ENCODE measurements at regions not wholly inside any gene's neighbourhood (a gene's known extent, or its start where the extent isn't known, plus 50 kb on each side); places are given as distances from the start of the nearest gene placed in this dataset.

- TF ChIP-seq, protein P1, sequence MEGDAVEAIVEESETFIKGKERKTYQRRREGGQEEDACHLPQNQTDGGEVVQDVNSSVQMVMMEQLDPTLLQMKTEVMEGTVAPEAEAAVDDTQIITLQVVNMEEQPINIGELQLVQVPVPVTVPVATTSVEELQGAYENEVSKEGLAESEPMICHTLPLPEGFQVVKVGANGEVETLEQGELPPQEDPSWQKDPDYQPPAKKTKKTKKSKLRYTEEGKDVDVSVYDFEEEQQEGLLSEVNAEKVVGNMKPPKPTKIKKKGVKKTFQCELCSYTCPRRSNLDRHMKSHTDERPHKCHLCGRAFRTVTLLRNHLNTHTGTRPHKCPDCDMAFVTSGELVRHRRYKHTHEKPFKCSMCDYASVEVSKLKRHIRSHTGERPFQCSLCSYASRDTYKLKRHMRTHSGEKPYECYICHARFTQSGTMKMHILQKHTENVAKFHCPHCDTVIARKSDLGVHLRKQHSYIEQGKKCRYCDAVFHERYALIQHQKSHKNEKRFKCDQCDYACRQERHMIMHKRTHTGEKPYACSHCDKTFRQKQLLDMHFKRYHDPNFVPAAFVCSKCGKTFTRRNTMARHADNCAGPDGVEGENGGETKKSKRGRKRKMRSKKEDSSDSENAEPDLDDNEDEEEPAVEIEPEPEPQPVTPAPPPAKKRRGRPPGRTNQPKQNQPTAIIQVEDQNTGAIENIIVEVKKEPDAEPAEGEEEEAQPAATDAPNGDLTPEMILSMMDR (IDR thresholded peaks at IDR 0.05; ENCODE audit: extremely low read depth in 1 of 2, insufficient read depth in 1 of 2, low read depth in 1 of 2, low read length in 2 of 2): no peak
- TF ChIP-seq POLR2AphosphoS5 (IDR thresholded peaks at IDR 0.05; ENCODE audit: insufficient read depth, low read depth, low read length) (no peak), MYC (IDR thresholded peaks at IDR 0.05; ENCODE audit: low read depth, low read length) (no peak), POLR2A (IDR thresholded peaks at IDR 0.05; ENCODE audit: low read depth, low read length) (no peak), EZH2 (IDR thresholded peaks at IDR 0.05; ENCODE audit: borderline replicate concordance, low read depth, low read length, severe bottlenecking) (no peak), JUN (IDR thresholded peaks at IDR 0.05; ENCODE audit: borderline replicate concordance, insufficient read depth, insufficient read length, low read depth) (no peak), FOS (IDR thresholded peaks at IDR 0.05; ENCODE audit: borderline replicate concordance, insufficient read depth, low read length) (no peak), MAX (IDR thresholded peaks at IDR 0.05; ENCODE audit: insufficient read depth, insufficient read length) (no peak)
Measured at GRCh38 chr13:21945195-21945594, 274.3 kb downstream of the FGF9 start.

Measured in endothelial cell of umbilical vein (primary cell).